ENCODE measurements at regions not wholly inside any gene's neighbourhood (a gene's known extent, or its start where the extent isn't known, plus 50 kb on each side); places are given as distances from the start of the nearest gene placed in this dataset.

DNA sequence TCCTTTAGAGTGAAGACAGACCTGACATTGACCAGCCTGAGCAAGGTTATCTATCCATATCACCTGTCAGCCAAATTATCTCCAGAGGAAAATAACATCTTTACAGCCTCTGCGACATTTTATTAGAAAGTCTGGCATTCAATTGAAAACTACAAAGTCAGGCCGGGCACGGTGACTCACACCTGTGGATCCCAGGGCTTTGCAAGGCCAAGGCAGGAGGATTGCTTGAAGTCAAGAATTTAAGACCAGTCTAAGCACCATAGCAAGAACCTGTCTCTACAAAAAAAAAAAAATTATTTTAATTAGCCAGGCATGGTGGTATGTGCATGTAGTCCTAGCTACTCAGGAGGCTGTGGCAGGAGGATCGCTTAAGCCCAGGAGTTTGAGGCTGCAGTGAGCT is 141.6 kb downstream of the RCN1 start:
- no peak for DNase-seq (ENCODE audit: low spot score)
- H3K36me3 ChIP-seq (ENCODE audit: control insufficient read depth in 4 of 4, insufficient read depth in 3 of 4, low read depth in 1 of 4, low read length in 3 of 4) = no peaks in the 10 kb centered on the region
- H3K27me3 ChIP-seq (ENCODE audit: control insufficient read depth in 4 of 4, insufficient read depth in 4 of 4, low read length in 3 of 4) = peaks cover 0 to 4% (median 0%) of the 10 kb centered on the region in 4 donors
- H3K9me3 ChIP-seq (ENCODE audit: control insufficient read depth in 4 of 4, low read length in 3 of 4) = no peaks in the 10 kb centered on the region
- 91% methylated on average over 4 of the region's 4 CpGs for WGBS
- H3K27ac ChIP-seq (ENCODE audit: low read depth in 1 of 2, low read length in 2 of 2) = no peak overlapping the region
- no peak overlapping the region for H3K9ac ChIP-seq (ENCODE audit: low read depth in 1 of 2, low read length in 2 of 2)
- no peak overlapping the region for H3K4me3 ChIP-seq (ENCODE audit: low read depth in 1 of 3, low read length in 3 of 3)
- TF ChIP-seq FOXA2 (IDR thresholded peaks at IDR 0.05) = no peak
- H3K4me1 ChIP-seq (ENCODE audit: control insufficient read depth in 4 of 4, insufficient read depth in 4 of 4, low read length in 3 of 4) = no peaks in the 10 kb centered on the region

DNA sequence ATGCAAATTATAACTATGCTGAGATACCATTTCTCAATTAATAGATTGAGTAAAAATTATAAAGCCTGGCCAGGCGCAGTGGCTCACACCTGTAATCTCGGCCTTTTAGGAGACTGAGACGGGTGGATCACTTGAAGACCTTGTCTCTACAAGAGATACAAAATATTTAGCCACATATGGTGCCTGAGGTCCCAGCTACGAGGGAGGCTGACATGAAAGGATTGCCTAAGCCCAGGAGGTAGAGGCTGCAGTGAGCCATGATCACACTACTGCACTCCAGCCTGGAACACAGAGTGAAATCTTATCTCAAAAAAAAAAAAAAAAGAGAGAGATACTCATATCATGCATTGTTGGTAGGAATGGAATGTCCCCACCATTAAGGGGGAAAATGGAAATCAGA is 142.4 kb downstream of the RCN1 start:
- no peak for TF ChIP-seq ZBTB33 (IDR thresholded peaks at IDR 0.05)
- TF ChIP-seq MAX (IDR thresholded peaks at IDR 0.05) = no peak
- TF ChIP-seq FOXA1 (IDR thresholded peaks at IDR 0.05) = no peak
- no peak for TF ChIP-seq RAD21 (IDR thresholded peaks at IDR 0.05)
- no peak for TF ChIP-seq SP1 (IDR thresholded peaks at IDR 0.05)
- TF ChIP-seq, protein P1, sequence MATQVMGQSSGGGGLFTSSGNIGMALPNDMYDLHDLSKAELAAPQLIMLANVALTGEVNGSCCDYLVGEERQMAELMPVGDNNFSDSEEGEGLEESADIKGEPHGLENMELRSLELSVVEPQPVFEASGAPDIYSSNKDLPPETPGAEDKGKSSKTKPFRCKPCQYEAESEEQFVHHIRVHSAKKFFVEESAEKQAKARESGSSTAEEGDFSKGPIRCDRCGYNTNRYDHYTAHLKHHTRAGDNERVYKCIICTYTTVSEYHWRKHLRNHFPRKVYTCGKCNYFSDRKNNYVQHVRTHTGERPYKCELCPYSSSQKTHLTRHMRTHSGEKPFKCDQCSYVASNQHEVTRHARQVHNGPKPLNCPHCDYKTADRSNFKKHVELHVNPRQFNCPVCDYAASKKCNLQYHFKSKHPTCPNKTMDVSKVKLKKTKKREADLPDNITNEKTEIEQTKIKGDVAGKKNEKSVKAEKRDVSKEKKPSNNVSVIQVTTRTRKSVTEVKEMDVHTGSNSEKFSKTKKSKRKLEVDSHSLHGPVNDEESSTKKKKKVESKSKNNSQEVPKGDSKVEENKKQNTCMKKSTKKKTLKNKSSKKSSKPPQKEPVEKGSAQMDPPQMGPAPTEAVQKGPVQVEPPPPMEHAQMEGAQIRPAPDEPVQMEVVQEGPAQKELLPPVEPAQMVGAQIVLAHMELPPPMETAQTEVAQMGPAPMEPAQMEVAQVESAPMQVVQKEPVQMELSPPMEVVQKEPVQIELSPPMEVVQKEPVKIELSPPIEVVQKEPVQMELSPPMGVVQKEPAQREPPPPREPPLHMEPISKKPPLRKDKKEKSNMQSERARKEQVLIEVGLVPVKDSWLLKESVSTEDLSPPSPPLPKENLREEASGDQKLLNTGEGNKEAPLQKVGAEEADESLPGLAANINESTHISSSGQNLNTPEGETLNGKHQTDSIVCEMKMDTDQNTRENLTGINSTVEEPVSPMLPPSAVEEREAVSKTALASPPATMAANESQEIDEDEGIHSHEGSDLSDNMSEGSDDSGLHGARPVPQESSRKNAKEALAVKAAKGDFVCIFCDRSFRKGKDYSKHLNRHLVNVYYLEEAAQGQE (IDR thresholded peaks at IDR 0.05) = no peak
- TF ChIP-seq JUND (IDR thresholded peaks at IDR 0.05) = no peak
- no peak for TF ChIP-seq RXRA (IDR thresholded peaks at IDR 0.05)
- no peak for TF ChIP-seq CTCF (IDR thresholded peaks at IDR 0.05; ENCODE audit: low read depth, low read length, missing input control)
- no peak for TF ChIP-seq TAF1 (conservative IDR thresholded peaks at IDR 0.05)
- TF ChIP-seq NR2F2 (IDR thresholded peaks at IDR 0.05) = no peak
- TF ChIP-seq HNF4G (IDR thresholded peaks at IDR 0.05) = no peak
- no peak for TF ChIP-seq EGR1 (IDR thresholded peaks at IDR 0.05; ENCODE audit: low read depth in 2 of 2)
- Histone ChIP-seq H3K36me3 (ENCODE audit: control insufficient read depth in 4 of 4, insufficient read depth in 3 of 4, low read depth in 1 of 4, low read length in 3 of 4) (no peaks in the 10 kb centered on the region), H3K4me3 (ENCODE audit: low read depth in 1 of 3, low read length in 3 of 3) (no peak overlapping the region), H3K9me3 (ENCODE audit: control insufficient read depth in 4 of 4, low read length in 3 of 4) (no peaks in the 10 kb centered on the region), H3K9ac (ENCODE audit: low read depth in 1 of 2, low read length in 2 of 2) (no peak overlapping the region), H3K27ac (ENCODE audit: low read depth in 1 of 2, low read length in 2 of 2) (no peak overlapping the region), H3K4me1 (ENCODE audit: control insufficient read depth in 4 of 4, insufficient read depth in 4 of 4, low read length in 3 of 4) (no peaks in the 10 kb centered on the region), H3K27me3 (ENCODE audit: control insufficient read depth in 4 of 4, insufficient read depth in 4 of 4, low read length in 3 of 4) (peaks cover 0 to 4% (median 0%) of the 10 kb centered on the region in 4 donors)
- 86% methylated on average over 4 of the region's 4 CpGs for WGBS
- DNase-seq (ENCODE audit: low spot score) = no peak

All from liver (tissue), 8 donors.